DND-41 (cell line): ENCODE measurements at regions not wholly inside any gene's neighbourhood (a gene's known extent, or its start where the extent isn't known, plus 50 kb on each side); places are given as distances from the start of the nearest gene placed in this dataset.

Experiments
- ATAC-seq: fragments of 200-7000 bp; cut with Tn5 transposase; 3 replicates; pipeline ENCODE4 v1.9.1; 2021; ENCODE audit warnings: low read depth; ENCODE audit not compliant: insufficient read depth
- DNase-seq: peaks from one replicate; pipeline ENCODE4 v3.0.0-alpha.2; 2020
- H2AFZ ChIP-seq: 2 replicates; pipeline ENCODE4 v1.6.0; 2012; ENCODE audit warnings: low read depth, low read length
- H3K27ac ChIP-seq: 2 replicates; pipeline ENCODE4 v1.5.1; 2012; ENCODE audit warnings: low read length, inconsistent platforms
- H3K27me3 ChIP-seq: fragments of 200-600 bp; sonication (generic); 2 replicates; pipeline ENCODE4 v1.6.0; 2012; ENCODE audit warnings: low read length, mild to moderate bottlenecking, inconsistent platforms; ENCODE audit not compliant: insufficient read depth, poor library complexity
- H3K36me3 ChIP-seq: 2 replicates; pipeline ENCODE4 v1.5.1; 2012; ENCODE audit warnings: low read length, inconsistent platforms; ENCODE audit not compliant: insufficient read depth
- H3K4me1 ChIP-seq: 2 replicates; pipeline ENCODE4 v1.5.1; 2012; ENCODE audit warnings: mild to moderate bottlenecking, low read length; ENCODE audit not compliant: insufficient read depth
- H3K4me2 ChIP-seq: 2 replicates; pipeline ENCODE4 v1.6.0; 2012; ENCODE audit warnings: mild to moderate bottlenecking, moderate library complexity, low read length, inconsistent platforms; ENCODE audit not compliant: insufficient read depth
- H3K4me3 ChIP-seq, 2 experiments: fragments of 200-600 bp in 1 of 2; shearing (Covaris generic) in 1 of 2; 2 replicates each; pipeline ENCODE4 v1.5.1; 2012 to 2016; ENCODE audit warnings: inconsistent platforms in 2 of 2, low read length in 2 of 2, mild to moderate bottlenecking in 2 of 2, low read depth in 1 of 2, moderate library complexity in 1 of 2
- H3K79me2 ChIP-seq: 2 replicates; pipeline ENCODE4 v1.6.0; 2012; ENCODE audit warnings: low read length, inconsistent platforms; ENCODE audit not compliant: insufficient read depth
- H3K9ac ChIP-seq: 2 replicates; pipeline ENCODE4 v1.6.0; 2012; ENCODE audit warnings: low read depth, mild to moderate bottlenecking, inconsistent platforms, low read length, moderate library complexity
- H3K9me3 ChIP-seq: 2 replicates; pipeline ENCODE4 v1.5.1; 2012; ENCODE audit warnings: low read length, moderate library complexity, mild to moderate bottlenecking, inconsistent platforms; ENCODE audit not compliant: insufficient read depth, severe bottlenecking
- H4K20me1 ChIP-seq: 2 replicates; pipeline ENCODE4 v1.6.0; 2012; ENCODE audit warnings: low read length; ENCODE audit not compliant: insufficient read depth
- EZH2 ChIP-seq: IDR thresholded peaks from 3 replicates; pipeline ENCODE4 v1.6.1; 2012; ENCODE audit warnings: borderline replicate concordance, low read depth, mild to moderate bottlenecking, moderate library complexity, low read length, inconsistent platforms; ENCODE audit not compliant: severe bottlenecking
- TF ChIP-seq, protein P1 (sequence below): IDR thresholded peaks from 2 replicates; pipeline ENCODE4 v1.5.1; 2012; ENCODE audit warnings: borderline replicate concordance, low read length, moderate library complexity, mild to moderate bottlenecking; ENCODE audit not compliant: poor library complexity, severe bottlenecking; ENCODE audit errors: extremely low read depth

DNA sequence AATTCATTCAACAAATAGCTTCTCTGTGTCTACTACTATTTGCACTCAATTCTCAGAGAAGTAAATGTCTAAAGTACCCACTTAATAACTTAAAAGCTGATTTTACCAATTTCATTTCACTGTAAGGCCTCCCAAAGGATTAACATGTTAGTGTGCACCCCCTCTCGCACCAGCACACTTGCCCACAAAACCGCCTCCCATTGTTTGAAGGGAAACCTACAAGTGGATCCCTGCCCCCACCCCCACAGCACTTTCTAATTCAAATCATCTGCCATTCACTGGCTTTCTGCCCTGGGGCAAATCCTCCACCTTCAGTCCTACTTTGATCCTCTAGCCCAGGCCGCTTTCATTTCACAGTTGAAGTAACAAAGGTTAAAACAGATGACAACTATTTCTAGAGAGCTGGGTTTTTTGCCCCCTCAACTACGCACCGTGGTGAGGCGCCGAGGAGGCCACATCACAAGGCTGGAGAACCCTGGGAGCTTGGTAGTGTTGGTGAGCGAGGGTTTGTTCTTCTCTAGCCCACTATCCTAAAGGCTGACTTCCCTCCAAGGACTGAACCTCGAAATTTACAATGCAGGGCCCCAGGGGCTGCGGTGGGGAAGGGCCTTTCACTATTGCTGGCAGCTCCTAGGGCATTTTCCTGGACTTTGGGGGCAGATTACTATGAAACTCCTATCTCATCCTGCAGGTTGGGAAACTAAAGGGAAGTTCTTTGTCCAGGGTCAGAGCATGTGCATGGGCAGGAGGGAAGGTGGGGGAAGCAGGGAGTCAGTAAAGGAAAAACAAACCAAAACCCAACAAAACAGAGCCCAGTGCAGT lies 517.4 kb upstream of the ZMIZ1 start:
- Histone ChIP-seq H3K4me2 (no peak overlapping the region), H4K20me1 (no peaks in the 10 kb centered on the region), H3K36me3 (no peaks in the 10 kb centered on the region), H3K27ac (no peak overlapping the region), H3K79me2 (no peaks in the 10 kb centered on the region), H3K9ac (no peak overlapping the region), H2AFZ (no peak overlapping the region), H3K9me3 (no peaks in the 10 kb centered on the region), H3K4me3 (no peak overlapping the region), H3K4me1 (no peaks in the 10 kb centered on the region), H3K27me3 (peaks cover 4% of the 10 kb centered on the region)
- peak; percentile 13 for DNase-seq
- peak; percentile 57; the same call in 2 of the 3 replicates for ATAC-seq
- TF ChIP-seq EZH2: no peak
- TF ChIP-seq, protein P1, sequence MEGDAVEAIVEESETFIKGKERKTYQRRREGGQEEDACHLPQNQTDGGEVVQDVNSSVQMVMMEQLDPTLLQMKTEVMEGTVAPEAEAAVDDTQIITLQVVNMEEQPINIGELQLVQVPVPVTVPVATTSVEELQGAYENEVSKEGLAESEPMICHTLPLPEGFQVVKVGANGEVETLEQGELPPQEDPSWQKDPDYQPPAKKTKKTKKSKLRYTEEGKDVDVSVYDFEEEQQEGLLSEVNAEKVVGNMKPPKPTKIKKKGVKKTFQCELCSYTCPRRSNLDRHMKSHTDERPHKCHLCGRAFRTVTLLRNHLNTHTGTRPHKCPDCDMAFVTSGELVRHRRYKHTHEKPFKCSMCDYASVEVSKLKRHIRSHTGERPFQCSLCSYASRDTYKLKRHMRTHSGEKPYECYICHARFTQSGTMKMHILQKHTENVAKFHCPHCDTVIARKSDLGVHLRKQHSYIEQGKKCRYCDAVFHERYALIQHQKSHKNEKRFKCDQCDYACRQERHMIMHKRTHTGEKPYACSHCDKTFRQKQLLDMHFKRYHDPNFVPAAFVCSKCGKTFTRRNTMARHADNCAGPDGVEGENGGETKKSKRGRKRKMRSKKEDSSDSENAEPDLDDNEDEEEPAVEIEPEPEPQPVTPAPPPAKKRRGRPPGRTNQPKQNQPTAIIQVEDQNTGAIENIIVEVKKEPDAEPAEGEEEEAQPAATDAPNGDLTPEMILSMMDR: no peak

DNA sequence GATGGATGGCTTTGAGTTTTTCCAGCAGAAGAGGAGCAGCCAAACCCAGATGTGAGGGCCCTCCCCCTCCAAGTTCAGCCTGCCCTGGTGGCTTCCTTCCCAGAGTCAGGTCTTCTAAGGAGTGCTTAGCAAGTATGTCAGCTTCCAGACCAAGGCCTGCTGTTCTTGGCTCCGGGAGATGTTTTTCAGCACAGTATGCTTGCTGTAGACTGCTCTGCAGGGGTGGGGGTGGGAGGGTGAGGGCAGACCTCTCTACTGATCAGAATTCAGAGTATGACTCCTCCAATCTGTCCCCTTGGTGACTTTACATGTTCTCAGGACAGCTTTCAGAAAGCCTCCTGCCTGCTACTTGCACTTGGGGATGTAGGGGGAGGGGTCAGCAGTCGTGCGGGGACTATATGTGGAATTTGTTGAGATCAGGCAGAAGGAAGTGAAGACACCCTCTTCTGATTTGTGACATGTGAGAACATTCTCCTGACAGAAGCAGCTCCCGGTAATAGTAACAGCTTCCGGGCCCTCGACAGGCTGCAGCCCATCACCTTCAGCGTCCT lies 516.4 kb upstream of the ZMIZ1 start:
- Histone ChIP-seq H3K79me2 (no peaks in the 10 kb centered on the region), H3K27me3 (peaks cover 9% of the 10 kb centered on the region), H3K36me3 (no peaks in the 10 kb centered on the region), H3K27ac (no peak overlapping the region), H3K4me2 (no peak overlapping the region), H3K9me3 (no peaks in the 10 kb centered on the region), H3K4me1 (no peaks in the 10 kb centered on the region), H3K9ac (no peak overlapping the region), H2AFZ (no peak overlapping the region), H3K4me3 (no peak overlapping the region), H4K20me1 (no peaks in the 10 kb centered on the region)
- ATAC-seq (no peak), DNase-seq (no peak)
- TF ChIP-seq, protein P1: no peak
- no peak for TF ChIP-seq EZH2

DNA sequence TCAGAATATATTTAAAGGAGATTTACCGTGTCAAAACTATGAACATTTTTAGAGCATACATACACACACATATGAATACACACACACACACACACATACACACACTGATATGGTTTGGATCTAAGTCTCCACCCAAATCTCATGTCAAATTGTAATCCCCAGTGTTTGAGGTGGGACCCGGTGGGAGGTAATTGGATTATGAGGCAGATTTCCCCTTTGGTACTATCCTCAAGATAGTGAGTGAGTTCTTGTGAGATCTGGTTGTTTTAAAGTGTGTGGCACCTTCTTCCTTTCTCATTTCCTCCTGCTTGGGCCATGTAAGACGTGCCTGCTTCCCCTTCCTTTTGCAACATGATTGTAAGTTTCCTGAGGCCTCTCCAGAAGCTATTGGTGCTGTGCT lies 515.0 kb upstream of the ZMIZ1 start:
- no peak for TF ChIP-seq EZH2
- TF ChIP-seq, protein P1: no peak
- DNase-seq (no peak), ATAC-seq (no peak)
- H3K9me3 ChIP-seq: no peaks in the 10 kb centered on the region
- no peaks in the 10 kb centered on the region for H4K20me1 ChIP-seq
- no peaks in the 10 kb centered on the region for H3K79me2 ChIP-seq
- peaks cover 7% of the 10 kb centered on the region for H3K27me3 ChIP-seq
- H2AFZ ChIP-seq: no peak overlapping the region
- H3K4me2 ChIP-seq: no peak overlapping the region
- no peaks in the 10 kb centered on the region for H3K4me1 ChIP-seq
- no peak overlapping the region for H3K4me3 ChIP-seq
- no peaks in the 10 kb centered on the region for H3K36me3 ChIP-seq
- H3K9ac ChIP-seq: no peak overlapping the region
- H3K27ac ChIP-seq: no peak overlapping the region
